GM12892 (cell line): ENCODE measurements at regions not wholly inside any gene's neighbourhood (a gene's known extent, or its start where the extent isn't known, plus 50 kb on each side); places are given as distances from the start of the nearest gene placed in this dataset.

Source experiments
- POLR2A ChIP-seq: IDR thresholded peaks from 2 replicates; pipeline ENCODE4 v1.6.1; 2011; ENCODE audit warnings: low read depth, low read length, control low read depth
- POLR2AphosphoS5 ChIP-seq: IDR thresholded peaks from 2 replicates; pipeline ENCODE4 v1.6.1; 2011; ENCODE audit warnings: low read depth, low read length, control low read depth
- TAF1 ChIP-seq: IDR thresholded peaks from 2 replicates; pipeline ENCODE4 v1.6.1; 2011; ENCODE audit warnings: low read depth, mild to moderate bottlenecking, control low read depth, low read length, borderline replicate concordance

GRCh38 chr5:2001300-2001699 is 118.6 kb upstream of the IRX4 start:
- TF ChIP-seq POLR2AphosphoS5 = no peak
- TF ChIP-seq POLR2A = no peak
- TF ChIP-seq TAF1 = no peak
